ENCODE measurements at regions not wholly inside any gene's neighbourhood (a gene's known extent, or its start where the extent isn't known, plus 50 kb on each side); places are given as distances from the start of the nearest gene placed in this dataset.

DNA sequence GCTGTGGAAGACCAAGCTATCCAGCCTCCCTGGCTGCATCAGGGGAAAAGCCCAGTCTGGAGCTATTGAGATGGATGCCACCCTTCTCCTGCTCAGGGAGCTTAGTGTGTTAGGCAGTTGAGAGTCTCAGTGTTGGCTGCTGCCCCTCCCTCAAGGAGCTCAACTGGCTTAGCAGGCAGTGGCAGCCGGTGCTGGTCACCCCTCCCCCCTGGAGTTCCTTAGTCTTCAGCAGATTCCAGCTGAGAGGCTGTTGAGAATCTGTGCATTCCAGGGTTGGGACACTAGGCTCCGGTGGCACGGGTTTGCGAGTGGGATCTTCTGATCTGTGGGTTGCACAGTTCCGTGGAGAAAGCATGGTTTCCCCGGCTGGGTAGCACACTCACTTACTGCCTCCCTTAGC lies 883.8 kb downstream of the NSUN3 start:
- no peak for DNase-seq (ENCODE audit: extremely low read depth, insufficient read length)
- Histone ChIP-seq H3K27me3 (replicated peaks; ENCODE audit: control insufficient read depth, insufficient read depth, low read length) (no peaks in the 10 kb centered on the region), H3K4me3 (replicated peaks; ENCODE audit: low read depth, low read length) (no peak overlapping the region), H3K36me3 (ENCODE audit: control insufficient read depth, insufficient read depth, low read length) (no peaks in the 10 kb centered on the region)
- TF ChIP-seq, protein P1, sequence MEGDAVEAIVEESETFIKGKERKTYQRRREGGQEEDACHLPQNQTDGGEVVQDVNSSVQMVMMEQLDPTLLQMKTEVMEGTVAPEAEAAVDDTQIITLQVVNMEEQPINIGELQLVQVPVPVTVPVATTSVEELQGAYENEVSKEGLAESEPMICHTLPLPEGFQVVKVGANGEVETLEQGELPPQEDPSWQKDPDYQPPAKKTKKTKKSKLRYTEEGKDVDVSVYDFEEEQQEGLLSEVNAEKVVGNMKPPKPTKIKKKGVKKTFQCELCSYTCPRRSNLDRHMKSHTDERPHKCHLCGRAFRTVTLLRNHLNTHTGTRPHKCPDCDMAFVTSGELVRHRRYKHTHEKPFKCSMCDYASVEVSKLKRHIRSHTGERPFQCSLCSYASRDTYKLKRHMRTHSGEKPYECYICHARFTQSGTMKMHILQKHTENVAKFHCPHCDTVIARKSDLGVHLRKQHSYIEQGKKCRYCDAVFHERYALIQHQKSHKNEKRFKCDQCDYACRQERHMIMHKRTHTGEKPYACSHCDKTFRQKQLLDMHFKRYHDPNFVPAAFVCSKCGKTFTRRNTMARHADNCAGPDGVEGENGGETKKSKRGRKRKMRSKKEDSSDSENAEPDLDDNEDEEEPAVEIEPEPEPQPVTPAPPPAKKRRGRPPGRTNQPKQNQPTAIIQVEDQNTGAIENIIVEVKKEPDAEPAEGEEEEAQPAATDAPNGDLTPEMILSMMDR (IDR thresholded peaks at IDR 0.05; ENCODE audit: insufficient read depth, low read length, poor library complexity, severe bottlenecking): no peak

GRCh38 chr3:94961423-94962100 lies 898.7 kb downstream of the NSUN3 start:
- H3K27me3 ChIP-seq (replicated peaks; ENCODE audit: control insufficient read depth, insufficient read depth, low read length): no peaks in the 10 kb centered on the region
- H3K36me3 ChIP-seq (ENCODE audit: control insufficient read depth, insufficient read depth, low read length): no peaks in the 10 kb centered on the region
- H3K4me3 ChIP-seq (replicated peaks; ENCODE audit: low read depth, low read length): no peak overlapping the region
- no peak for DNase-seq (ENCODE audit: extremely low read depth, insufficient read length)
- TF ChIP-seq, protein P1 (IDR thresholded peaks at IDR 0.05; ENCODE audit: insufficient read depth, low read length, poor library complexity, severe bottlenecking): no peak

DNA sequence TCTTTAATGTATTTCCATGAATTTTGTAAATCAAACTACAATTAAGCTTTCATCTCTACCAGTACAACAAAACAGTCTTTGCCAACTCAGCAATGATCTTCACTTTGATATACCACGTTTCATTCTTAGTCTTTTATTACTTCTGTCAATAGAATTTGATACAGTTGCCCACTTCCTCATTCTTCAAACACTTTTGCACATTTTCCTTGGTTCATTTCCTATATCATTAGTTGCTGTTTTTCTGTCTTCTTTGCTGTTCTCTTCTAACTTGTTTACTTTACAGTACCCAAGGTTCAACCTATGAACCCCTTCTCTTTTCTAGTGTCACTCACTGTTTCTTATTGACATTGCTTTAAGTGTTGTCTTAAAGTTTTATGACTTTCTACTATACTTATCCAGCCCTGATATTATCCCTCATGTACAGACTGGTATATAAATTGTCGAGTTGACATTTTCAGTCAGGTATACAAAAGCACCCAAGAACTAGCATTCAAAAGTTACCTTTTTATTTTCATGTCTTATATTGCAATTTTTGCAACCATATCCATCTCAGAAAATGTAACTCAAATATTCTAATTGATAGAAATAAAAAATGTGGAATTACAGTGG lies 903.1 kb downstream of the NSUN3 start:
- Histone ChIP-seq H3K27me3 (replicated peaks; ENCODE audit: control insufficient read depth, insufficient read depth, low read length) (no peaks in the 10 kb centered on the region), H3K4me3 (replicated peaks; ENCODE audit: low read depth, low read length) (no peak overlapping the region), H3K36me3 (ENCODE audit: control insufficient read depth, insufficient read depth, low read length) (no peaks in the 10 kb centered on the region)
- TF ChIP-seq, protein P1 (IDR thresholded peaks at IDR 0.05; ENCODE audit: insufficient read depth, low read length, poor library complexity, severe bottlenecking): no peak
- DNase-seq (ENCODE audit: extremely low read depth, insufficient read length): no peak

DNA sequence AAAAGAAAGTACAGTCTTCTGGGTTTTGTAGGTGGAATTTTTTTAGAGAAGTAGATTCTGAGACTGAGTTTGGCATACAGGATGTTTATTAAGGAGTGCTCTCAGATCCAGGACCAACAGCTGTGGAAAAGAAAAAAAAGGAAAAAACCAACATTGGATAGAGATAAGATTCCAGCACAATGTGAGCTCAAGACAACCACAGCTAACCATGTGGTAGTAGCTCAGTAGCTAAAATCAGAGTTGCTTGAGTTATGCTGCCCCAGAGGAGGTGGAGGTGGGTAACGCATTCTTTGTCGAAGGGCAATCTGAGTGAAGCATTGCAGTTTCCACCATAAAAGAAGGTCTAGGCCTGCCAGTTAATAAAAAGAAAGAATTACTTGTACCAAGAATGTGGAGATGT lies 904.3 kb downstream of the NSUN3 start:
- DNase-seq (ENCODE audit: extremely low read depth, insufficient read length): no peak

DNA sequence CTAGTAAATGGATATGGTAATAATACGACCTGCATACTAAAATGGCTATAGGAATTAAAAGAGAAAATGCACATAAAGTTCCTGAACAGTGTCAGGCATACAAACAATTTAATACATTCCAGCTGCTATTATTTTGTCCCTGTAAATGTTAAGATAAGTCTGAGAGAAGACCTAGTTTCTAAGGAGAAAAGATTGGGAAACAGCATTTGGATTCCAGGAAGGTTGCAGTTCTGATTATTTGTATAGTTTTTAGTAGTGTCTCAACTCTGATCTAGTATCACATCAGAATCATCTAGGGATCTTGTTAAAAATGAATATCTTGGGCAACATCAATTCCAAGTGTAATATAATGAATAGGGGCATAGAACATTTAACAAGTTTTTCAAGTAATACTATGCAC lies 905.7 kb downstream of the NSUN3 start:
- no peaks in the 10 kb centered on the region for H3K27me3 ChIP-seq (replicated peaks; ENCODE audit: control insufficient read depth, insufficient read depth, low read length)
- TF ChIP-seq, protein P1 (IDR thresholded peaks at IDR 0.05; ENCODE audit: insufficient read depth, low read length, poor library complexity, severe bottlenecking): no peak
- no peak overlapping the region for H3K4me3 ChIP-seq (replicated peaks; ENCODE audit: low read depth, low read length)
- no peak for DNase-seq (ENCODE audit: extremely low read depth, insufficient read length)
- H3K36me3 ChIP-seq (ENCODE audit: control insufficient read depth, insufficient read depth, low read length): no peaks in the 10 kb centered on the region

More for the DNA sequence above, 904.3 kb downstream of the NSUN3 start:
- H3K27me3 ChIP-seq (replicated peaks; ENCODE audit: control insufficient read depth, insufficient read depth, low read length): no peaks in the 10 kb centered on the region
- no peaks in the 10 kb centered on the region for H3K36me3 ChIP-seq (ENCODE audit: control insufficient read depth, insufficient read depth, low read length)
- TF ChIP-seq, protein P1 (IDR thresholded peaks at IDR 0.05; ENCODE audit: insufficient read depth, low read length, poor library complexity, severe bottlenecking): no peak
- H3K4me3 ChIP-seq (replicated peaks; ENCODE audit: low read depth, low read length): no peak overlapping the region
